ENCODE measurements at regions not wholly inside any gene's neighbourhood (a gene's known extent, or its start where the extent isn't known, plus 50 kb on each side); places are given as distances from the start of the nearest gene placed in this dataset.
"Not testable (repeated sequence)": the region's sequence is repeated elsewhere in the genome, so short reads cannot be mapped to it uniquely, and the experiment has no call there.

DNA sequence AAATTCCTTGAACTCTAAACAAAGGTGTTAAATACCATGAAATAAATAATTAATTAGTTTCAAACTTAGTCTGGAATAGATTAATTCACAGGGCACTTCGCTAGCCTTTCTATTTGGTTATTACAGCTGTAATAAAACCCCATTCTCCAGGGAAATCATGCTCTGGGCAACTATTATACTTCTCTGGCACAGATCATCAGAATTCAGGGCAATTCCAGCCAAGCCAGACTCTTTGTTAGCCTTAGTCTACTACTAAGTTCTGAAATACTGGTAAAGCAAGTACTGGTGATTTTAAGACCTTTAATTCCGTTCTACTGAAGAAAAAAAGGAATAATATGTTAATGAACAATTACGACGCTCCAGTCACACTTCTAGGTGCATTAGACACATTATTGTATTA, 123.4 kb upstream of the PDE1A start:
- DNase-seq: no peak

DNA sequence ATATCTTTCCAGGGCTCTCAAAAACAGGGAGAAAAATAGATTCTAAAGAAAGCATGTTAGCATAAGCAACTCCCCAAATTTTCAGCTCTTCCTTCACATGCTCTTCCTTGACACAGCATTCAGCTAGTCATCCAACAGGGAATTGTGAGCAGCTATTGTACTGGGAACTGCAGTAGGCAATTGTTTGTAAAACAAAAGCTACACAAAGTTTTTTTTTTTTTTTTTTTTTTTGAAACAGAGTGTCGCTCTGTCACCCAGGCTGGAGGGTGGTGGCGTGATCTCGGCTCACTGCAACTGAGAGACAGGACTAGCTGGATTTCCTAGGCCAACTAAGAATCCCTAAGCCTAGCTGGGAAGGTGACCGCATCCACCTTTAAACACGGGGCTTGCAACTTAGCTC, 125.4 kb upstream of the PDE1A start:
- DNase-seq: peak; percentile 75

DNA sequence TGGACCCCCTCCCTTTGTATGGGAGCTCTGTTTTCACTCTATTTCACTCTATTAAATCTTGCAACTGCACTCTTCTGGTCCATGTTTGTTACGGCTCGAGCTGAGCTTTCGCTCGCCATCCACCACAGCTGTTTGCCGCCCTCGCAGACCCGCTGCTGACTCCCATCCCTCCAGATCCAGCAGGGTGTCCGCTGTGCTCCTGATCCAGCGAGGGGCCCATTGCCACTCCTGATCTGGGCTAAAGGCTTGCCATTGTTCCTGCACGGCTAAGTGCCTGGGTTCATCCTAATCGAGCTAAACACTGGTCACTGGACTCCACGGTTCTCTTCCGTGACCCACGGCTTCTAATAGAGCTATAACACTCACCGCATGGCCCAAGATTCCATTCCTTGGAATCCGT, 125.9 kb upstream of the PDE1A start:
- not testable (repeated sequence) for DNase-seq

DNA sequence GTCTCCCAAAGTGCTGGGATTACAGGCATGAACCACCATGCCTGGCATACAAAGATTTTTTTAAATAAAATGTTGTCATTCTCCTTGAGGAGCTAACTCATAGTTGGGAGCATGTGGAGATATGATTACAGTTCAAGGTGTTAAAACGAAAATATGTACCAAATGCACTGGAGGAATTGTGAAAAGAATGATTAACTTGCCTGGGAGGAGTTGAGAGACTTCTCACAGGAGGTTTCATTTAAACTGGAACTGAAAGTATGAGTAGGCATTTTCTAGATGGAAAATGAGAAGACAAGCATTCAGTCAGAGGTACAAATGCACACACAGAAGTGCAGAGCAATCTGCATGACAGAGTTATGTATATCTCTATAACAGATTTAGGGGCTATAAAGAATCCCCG, 126.6 kb upstream of the PDE1A start:
- no peak for DNase-seq

DNA sequence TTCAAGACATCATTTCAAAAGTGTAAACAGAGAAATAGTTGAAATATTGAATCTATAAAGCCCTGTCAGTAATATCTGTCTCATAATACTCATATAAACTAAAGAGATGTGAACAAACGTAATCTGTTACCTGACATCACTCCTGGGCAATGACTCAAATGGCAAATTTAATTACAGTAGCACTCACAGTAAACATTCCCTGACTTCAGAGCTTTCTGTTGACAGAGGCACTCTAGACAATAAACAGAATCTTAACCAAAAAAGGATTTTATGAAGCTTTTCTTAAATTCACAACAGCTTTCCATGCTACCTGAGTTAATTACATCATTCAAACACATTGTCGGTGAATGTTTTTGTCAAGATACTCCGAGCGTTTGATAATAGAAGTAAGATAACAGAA, 128.1 kb upstream of the PDE1A start:
- no peak for DNase-seq

DNA sequence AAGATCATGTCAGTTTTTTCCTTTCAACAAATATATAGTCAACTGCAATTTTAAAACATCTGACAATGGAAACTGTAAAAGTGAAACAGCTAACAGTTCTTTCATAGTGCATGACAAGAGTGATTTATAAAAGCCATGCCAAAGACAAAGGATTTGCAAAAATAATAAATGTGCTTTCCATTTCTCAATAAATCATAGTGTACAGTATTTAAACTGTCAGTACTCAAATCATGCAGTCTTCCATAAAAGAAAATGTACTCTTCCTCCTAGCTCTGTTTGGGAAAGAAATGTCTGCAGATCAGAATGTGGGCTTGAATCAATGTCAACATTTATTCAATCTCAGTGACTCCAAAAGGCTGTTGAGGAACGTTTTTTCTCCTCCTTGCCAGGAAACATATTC, 131.7 kb upstream of the PDE1A start:
- no peak for DNase-seq

DNA sequence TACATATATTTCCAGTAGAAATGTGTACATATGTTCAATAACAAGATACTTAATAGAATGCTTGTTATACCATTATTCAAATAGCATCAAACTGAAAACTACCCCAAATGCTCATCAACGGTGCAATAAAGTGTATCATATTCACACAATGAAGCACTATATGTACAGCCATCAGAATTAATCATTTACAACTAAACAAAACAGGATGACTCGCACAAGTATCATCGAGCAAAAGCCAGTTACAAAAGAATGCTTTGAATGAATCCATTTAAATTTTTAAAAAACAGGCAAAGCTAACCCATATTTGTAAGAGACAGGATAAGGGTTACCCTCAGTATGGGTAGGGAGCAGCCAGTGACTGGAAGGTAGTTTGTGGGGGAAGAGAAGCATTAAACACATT, 132.8 kb upstream of the PDE1A start:
- no peak for DNase-seq

DNA sequence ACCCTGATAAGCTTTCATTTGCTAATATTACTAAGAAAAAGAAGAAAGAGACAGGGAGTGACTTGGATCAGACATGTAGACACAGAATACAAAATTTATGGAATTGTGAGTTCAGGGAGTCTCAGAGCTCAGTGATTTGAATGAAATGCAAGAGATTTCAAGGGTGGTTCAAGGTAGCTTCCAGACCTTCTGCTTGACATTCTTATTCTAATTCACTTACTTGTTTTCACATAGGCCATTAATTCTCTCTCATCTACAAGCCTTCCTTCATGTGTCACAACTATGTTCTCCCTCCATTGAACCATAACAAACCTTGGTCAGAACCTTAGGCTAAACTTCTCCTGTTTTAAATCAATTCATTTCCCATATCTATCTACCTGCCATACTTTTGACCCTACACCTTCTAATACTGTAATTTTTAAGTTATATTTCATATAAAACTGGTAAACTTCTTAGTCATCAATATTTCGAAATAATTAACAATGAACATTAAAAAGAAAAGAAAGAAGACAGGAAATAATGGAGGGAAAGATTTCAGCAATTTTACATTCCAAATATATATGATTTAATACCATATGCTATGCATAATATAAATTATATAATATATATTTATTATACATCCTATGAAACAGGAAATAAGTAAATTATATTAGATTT, 139.2 kb upstream of the PDE1A start:
- DNase-seq: no peak

DNA sequence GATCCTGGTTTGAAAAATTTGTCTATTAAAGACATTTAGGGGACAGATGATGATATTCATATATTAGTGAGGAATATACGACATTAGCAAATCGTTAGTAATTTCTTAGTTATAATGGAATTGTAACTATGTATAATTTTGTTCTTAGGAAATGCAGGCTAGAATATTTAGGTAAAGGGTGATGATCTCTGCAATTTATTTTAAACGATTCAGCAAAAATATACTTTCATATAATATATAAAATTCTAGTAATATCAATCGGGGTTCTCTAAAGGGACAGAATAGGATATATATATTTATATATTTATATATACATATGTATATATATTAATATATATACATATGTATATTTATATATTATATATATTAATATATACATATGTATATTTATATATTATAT, 142.5 kb upstream of the DNAJC10 start:
- DNase-seq: no peak

DNA sequence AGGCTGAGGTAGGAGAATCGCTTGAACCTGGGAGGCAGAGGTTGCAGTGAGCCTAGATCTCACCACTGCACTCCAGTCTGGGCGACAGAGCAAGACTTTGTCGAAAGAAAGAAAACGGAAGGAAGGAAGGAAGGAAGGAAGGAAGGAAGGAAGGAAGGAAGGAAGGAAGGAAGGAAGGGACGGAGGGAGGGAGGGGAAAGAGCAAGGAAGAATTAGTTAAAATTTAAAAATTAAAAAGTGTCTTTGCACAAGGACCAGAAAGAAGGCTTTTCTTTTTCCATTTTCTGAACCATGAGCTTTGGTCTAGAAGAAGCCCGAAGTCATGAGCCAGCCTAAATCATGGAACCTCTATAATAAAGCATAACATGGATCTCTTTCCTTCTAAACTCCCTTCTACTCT, 138.2 kb upstream of the DNAJC10 start:
- DNase-seq: no peak

DNA sequence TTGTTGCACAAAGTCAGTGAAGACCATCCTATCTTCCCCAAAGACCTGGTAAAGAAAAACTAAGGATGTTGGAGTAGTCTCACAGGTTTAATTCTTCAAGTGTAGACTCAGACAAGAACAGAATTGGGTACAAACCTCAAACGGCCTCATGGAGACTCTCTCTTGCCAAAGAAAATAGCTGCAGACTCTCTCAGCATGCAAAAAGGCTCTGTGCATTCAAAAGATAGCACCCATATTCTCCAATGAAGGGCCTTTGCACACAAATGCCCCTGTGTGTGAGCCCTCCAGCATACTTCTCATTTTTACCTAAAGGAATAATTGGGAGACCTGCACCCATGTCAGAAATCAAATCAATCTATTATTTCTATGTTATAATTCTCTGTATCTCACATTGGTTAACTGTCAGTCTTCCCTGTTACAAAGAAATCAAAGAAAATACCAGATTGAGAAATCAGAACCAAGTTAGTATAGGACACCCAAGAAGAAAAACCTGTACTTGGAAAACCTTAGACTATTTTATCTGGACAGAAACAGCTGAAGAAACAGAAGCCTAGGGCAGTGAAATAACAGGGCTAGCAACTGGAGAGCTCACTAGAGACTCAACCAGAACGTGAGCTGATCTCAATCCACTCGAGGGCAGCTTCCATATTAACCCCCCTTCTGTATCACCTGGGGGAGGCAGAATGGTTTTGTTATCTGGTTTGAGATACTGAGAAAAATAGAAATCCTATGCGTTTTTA, 134.7 kb upstream of the DNAJC10 start:
- DNase-seq: no peak

DNA sequence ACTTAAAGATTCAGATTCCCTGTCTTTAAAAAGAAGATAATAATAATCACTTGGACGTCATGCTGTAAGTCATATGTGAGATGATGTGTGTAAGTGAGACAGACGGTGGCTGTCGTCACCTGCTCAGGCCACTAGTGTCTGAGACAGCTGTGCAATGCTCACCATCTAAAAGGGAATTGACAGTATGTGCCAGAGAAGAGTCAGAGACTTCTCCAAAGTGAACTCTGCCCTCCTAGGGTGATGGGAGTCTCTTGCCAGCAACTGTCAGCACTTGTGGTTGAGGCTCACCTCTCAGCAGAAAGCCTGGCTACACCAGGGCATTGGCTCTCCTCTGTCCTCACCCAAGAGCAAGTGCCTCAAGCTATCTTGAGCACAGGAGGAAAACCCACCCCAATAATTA, 131.6 kb upstream of the DNAJC10 start:
- DNase-seq: no peak

DNA sequence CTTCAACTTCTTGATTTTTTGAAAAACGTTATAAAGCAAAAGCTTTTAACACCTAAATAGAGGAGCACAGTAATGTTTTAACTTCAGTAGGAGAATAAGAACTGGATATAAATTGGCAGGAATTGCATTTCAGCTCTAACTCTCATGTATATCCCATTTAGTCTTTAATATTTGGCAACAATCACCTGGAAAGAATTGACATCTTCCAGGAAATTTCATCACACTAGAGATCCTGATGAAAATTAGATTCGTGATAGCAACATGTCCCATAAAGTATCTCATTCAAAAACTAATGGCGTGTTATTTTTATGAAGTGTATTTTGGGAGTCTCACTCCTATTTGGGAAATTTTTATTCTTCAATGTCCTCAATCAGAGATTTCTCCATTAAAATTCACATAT, 131.1 kb upstream of the DNAJC10 start:
- no peak for DNase-seq

DNA sequence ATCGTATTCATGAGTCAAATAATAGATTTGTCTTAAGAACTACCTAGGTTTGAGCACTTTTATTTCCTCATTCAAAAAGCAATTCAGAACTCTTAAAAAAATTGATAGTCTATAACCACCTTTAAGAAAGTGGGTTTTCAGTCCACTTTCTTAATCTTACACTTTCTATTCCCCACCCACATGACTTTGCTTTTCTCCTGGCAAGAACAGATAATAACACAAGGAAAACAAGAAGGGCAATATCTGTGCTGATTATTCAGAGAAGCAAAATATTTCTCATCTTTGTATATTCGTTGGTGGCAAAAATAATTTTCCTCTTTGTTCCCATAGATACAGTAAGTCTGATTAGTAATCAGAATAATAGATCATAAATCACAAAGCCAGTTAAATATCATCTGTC, 130.6 kb upstream of the DNAJC10 start:
- no peak for DNase-seq

DNA sequence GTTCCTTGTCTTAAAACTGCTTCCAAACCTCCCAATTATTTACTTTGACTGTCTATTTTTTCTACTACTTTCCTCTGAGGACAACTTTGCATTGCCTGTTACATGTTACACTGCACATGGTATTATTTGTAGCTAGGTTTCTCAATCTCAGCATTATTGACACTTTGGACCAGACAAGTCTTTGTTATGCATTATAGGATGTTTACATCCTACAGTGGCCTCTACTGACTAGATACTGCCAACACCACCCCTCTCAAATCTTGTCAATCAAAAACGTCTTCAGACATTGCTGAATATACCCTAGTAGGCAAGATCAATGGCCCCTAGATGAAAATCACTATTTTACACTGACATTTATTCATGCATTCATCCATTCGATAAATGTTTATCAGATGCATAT, 129.6 kb upstream of the DNAJC10 start:
- no peak for DNase-seq

DNA sequence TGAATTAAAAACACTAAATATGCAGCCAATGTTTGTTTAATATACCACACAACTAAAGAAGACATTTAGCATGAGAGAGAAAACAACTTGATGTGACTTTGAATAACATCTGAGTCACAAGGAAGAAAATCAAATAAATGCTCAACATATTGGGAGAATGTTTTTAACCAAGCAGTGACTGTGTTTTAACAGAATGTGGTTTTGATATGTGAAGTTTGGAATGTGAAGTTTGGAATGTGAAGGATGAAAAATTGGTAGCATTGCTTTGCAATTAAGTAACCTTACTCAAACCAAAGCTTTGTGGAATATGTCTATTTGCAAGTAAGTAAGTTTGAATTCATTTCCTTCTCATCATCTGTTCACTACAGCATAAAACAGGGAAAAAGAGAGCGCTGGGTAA, 128.2 kb upstream of the DNAJC10 start:
- no peak for DNase-seq

DNA sequence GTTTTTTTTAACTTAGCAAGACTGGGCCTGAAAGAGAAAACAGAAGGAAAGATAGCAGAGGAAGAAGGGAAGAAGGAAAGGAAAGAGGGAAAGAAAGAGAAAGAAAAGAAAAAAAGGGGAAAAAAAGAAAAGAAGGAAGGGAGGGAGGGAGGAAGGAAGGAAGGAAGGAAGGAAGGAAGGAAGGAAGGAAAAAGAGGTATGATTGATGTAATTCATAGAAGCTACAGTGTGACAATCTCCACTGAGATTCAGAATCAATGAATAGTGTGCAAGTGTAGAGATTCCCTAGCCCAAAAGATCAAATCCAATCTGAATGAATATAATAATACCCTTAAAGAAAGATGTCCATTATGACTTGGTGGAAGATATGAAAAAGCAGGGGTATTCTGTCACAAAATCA, 126.9 kb upstream of the DNAJC10 start:
- no peak for DNase-seq

DNA sequence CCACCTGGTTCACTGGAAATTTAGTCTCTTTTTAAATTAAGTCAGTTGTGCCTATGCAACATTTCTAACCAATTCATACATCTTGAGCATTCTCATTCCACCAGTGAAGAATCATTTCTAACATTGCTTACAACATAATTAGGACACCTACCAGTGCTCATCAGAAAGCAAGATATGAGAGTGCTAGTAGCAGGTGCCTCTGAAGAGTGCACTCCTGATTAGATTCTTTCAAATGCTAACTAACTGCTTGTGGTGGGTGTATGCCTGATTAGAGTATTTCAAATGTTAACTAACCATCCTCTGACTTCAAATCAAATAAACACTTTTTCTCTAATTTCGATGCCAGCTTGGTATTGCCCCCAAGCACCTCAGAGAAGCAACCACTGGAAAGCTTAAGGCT, 124.3 kb upstream of the DNAJC10 start:
- no peak for DNase-seq

DNA sequence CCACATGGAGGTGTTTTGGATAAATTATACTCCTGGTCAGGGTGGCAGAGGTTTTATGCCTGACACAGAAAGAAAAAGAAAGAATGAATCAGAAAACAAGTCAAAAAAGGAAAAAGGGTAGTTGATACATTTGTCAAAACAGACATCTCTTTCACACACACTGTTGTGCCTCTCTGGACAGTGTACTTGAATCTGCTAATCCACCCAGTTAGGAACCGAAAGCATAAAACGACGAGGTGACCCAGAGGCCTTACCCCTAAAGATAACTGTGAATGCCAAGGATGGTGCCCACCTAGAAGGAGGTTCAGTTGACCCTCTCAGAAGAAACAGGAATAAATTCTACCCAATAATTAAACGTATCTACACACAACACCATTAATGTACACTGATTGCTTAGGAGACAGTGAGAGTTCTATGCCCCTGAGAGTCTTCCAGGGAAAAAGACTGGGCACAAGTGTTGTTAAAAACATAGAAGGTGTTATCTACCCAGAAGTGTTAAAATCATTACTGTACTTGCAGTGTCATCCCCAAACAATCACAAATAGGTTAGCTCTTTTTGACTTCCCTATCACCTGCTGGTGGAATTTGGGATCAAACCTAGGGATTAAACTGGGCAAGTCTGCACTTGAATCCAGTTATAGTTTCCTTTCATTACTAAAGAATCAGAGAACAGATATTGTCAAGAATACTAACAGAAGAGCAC, 123.2 kb upstream of the DNAJC10 start:
- no peak for DNase-seq

DNA sequence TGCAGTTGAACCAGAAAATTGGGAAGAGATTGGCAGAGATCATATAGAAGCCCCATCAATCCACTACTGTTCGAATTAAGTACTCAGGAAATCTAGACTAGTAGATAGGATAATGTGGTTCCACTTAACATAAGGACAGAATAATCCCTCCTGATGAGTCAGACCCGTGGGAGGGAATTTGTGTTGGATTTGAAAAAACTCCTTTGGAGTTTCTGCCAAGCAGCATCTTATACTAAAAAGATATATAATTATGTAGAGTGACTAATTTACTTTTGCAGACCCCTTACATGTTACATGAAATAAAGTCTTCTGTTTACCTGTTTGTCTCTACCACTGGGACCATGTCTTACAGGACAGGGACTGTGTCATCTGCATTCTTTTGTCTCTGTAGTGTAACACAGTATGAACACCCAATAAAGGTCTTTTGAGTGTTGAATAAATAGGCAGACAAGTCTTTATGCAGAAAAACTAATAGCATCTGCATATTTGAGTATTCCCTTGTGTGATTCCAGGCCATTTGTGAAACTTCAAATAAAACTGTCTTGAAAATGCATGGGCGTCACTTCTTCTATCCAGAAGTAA, 122.6 kb upstream of the DNAJC10 start:
- no peak for DNase-seq

DNA sequence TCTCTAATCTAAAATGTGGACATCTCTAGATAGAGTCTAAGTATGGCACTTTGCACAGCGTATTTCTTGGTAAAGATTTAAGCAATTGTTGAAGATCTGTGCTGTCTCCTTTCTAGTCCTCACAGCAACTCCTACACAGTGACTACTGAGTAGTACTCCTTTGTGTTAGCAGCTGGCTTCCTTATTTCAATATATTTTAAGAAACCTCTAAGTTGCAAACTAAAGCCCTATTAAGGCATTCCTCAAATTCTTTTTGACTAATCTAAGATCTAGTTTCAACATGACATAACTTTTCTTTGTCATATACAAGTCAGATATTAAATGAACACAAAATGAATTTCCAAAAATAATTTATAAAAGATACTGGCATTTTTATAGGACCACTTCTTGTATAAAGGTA, 121.8 kb upstream of the DNAJC10 start:
- no peak for DNase-seq

DNA sequence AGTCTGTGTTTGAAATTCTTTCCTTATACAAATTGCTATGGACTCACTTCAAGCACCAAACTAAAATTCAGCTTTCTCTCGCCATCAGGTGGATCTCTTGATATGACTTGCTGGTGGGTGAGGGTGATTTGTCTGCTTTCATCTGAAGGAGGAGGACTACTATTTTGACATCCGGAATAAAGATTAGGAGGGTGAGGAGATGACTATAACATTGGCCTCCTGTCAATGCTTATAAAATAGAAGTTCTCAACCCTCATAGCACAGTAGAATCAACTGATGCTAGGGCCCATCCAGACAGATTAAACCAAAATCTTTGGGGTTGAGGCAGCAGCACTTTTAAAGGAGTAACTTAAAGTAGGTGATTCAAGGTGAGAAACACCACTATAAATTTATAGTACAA, 120.4 kb upstream of the DNAJC10 start:
- no peak for DNase-seq

DNA sequence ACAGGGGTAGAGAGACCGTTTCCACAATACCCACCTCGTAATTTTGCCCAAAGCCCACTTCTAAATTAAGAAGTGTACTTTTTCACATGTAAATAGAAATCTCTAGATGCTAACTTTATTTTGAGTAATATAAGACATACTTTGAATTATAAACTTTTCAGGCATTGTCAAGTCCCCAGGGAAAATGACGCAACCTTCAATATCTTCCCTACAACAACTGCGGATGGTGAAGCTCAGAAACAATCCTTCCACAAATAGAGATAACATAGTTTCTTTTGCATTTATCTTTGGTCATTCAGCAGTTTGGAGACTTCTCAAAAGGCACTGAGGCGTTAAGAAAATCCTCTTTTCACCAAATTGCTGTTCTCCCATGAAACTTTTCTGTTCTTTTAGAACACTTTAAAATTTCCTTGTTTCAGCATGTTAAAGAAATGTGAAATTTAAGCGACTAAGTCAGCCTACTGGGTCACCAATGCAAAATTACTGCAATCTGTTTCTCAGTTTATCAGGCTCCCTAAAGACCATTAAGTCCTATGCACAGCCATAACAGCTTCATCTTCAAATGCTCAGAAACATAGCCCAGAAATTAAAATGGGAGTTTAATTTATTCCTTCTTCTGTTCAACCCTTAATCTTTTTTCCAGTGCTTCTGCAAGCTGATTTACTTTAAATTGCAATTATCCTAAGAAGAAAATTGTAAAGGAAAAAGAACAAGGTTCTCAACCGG, 118.3 kb upstream of the DNAJC10 start:
- no peak for DNase-seq

Data from midbrain (tissue), 1 donor.